HL-60 (cell line): ENCODE measurements at regions not wholly inside any gene's neighbourhood (a gene's known extent, or its start where the extent isn't known, plus 50 kb on each side); places are given as distances from the start of the nearest gene placed in this dataset.

Source experiments
- DNase-seq, 2 experiments: peaks; one replicate each; pipeline ENCODE4 v3.0.0-alpha.2; 2010 to 2020; ENCODE audit warnings: low read depth in 1 of 2, low spot score in 1 of 2
- H3K27ac ChIP-seq: fragments of 250-450 bp; sonication (Bioruptor Pico); replicated peaks from 2 replicates; pipeline ENCODE4 v1.5.1; 2020; ENCODE audit warnings: mild to moderate bottlenecking, moderate library complexity
- H3K27me3 ChIP-seq: fragments of 250-450 bp; sonication (Bioruptor Pico); 2 replicates; pipeline ENCODE4 v1.5.1; 2021; ENCODE audit warnings: mild to moderate bottlenecking, moderate library complexity; ENCODE audit not compliant: insufficient read depth, poor library complexity, severe bottlenecking
- H3K4me3 ChIP-seq: replicated peaks from 2 replicates; pipeline ENCODE4 v1.5.1; 2011; ENCODE audit warnings: mild to moderate bottlenecking, control low read depth, low read length; ENCODE audit not compliant: insufficient read depth
- GABPA ChIP-seq: IDR thresholded peaks from 2 replicates; pipeline ENCODE4 v1.6.1; 2012; ENCODE audit warnings: low read depth
- POLR2AphosphoS5 ChIP-seq: IDR thresholded peaks from 2 replicates; pipeline ENCODE4 v1.6.1; 2012; ENCODE audit warnings: low read depth
- SPI1 ChIP-seq: IDR thresholded peaks from 2 replicates; pipeline ENCODE4 v1.6.1; 2012; ENCODE audit warnings: low read depth, mild to moderate bottlenecking, borderline replicate concordance
- TF ChIP-seq, protein P1 (sequence below): IDR thresholded peaks from 2 replicates; pipeline ENCODE4 v1.6.1; 2012; ENCODE audit warnings: low read depth; ENCODE audit not compliant: insufficient replicate concordance
- TF ChIP-seq, protein P2 (sequence below): IDR thresholded peaks from one replicate; pipeline ENCODE4 v1.5.1; 2011; ENCODE audit warnings: low read length, control low read depth, inconsistent platforms; ENCODE audit not compliant: insufficient read depth

DNA sequence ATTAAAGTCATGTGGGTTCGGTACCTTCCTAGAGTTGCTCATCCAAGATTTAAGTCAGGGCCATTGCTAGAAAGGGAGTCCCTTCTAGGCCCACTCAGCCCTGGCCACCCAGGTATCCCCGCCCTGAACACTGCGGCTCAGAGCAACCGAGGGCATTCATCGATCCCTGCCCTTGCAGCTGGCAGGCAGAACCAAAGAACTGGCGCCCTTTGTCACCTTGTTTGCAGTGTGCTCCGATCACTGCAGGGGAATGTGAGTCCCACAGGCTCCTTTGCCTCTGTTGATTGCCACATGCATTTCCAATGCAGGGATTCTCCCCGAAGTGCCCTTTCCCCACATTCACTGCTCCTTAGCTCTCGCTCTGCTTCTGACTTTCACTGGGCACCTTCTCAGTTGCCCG, 108.5 kb downstream of the CMPK2 start:
- no peak for DNase-seq
- Histone ChIP-seq H3K27ac (no peak overlapping the region), H3K27me3 (peaks cover 11% of the 10 kb centered on the region), H3K4me3 (no peak overlapping the region)
- no peak for TF ChIP-seq GABPA
- TF ChIP-seq POLR2AphosphoS5 = no peak
- no peak for TF ChIP-seq SPI1
- TF ChIP-seq, protein P1, sequence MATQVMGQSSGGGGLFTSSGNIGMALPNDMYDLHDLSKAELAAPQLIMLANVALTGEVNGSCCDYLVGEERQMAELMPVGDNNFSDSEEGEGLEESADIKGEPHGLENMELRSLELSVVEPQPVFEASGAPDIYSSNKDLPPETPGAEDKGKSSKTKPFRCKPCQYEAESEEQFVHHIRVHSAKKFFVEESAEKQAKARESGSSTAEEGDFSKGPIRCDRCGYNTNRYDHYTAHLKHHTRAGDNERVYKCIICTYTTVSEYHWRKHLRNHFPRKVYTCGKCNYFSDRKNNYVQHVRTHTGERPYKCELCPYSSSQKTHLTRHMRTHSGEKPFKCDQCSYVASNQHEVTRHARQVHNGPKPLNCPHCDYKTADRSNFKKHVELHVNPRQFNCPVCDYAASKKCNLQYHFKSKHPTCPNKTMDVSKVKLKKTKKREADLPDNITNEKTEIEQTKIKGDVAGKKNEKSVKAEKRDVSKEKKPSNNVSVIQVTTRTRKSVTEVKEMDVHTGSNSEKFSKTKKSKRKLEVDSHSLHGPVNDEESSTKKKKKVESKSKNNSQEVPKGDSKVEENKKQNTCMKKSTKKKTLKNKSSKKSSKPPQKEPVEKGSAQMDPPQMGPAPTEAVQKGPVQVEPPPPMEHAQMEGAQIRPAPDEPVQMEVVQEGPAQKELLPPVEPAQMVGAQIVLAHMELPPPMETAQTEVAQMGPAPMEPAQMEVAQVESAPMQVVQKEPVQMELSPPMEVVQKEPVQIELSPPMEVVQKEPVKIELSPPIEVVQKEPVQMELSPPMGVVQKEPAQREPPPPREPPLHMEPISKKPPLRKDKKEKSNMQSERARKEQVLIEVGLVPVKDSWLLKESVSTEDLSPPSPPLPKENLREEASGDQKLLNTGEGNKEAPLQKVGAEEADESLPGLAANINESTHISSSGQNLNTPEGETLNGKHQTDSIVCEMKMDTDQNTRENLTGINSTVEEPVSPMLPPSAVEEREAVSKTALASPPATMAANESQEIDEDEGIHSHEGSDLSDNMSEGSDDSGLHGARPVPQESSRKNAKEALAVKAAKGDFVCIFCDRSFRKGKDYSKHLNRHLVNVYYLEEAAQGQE = no peak
- TF ChIP-seq, protein P2, sequence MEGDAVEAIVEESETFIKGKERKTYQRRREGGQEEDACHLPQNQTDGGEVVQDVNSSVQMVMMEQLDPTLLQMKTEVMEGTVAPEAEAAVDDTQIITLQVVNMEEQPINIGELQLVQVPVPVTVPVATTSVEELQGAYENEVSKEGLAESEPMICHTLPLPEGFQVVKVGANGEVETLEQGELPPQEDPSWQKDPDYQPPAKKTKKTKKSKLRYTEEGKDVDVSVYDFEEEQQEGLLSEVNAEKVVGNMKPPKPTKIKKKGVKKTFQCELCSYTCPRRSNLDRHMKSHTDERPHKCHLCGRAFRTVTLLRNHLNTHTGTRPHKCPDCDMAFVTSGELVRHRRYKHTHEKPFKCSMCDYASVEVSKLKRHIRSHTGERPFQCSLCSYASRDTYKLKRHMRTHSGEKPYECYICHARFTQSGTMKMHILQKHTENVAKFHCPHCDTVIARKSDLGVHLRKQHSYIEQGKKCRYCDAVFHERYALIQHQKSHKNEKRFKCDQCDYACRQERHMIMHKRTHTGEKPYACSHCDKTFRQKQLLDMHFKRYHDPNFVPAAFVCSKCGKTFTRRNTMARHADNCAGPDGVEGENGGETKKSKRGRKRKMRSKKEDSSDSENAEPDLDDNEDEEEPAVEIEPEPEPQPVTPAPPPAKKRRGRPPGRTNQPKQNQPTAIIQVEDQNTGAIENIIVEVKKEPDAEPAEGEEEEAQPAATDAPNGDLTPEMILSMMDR = no peak

GRCh38 chr2:6759689-6760088, 106.0 kb downstream of the CMPK2 start:
- Histone ChIP-seq H3K4me3 (no peak overlapping the region), H3K27ac (no peak overlapping the region), H3K27me3 (peaks cover 6% of the 10 kb centered on the region)
- no peak for DNase-seq
- no peak for TF ChIP-seq SPI1
- TF ChIP-seq POLR2AphosphoS5 = no peak
- TF ChIP-seq, protein P2 = no peak
- TF ChIP-seq GABPA = no peak
- TF ChIP-seq, protein P1 = no peak

DNA sequence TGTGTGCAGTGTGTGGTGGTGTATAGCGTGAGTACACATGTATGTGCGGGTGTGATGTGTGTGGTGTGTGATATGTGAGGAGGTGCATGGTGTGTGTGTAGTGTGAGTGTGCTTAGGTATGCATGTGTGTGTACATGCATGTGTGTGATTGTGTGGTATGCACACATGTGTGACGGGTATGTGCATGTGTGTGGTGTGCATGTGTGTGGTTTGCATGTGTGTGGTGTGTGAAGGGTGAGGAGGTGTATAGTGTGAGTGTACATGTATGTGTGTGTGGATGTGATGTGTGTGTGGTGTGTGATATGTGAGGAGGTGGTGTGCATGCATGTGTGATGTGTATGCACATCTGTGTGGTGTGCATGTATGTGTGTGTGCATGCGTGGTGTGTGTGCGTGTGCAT, 105.6 kb downstream of the CMPK2 start:
- Histone ChIP-seq H3K27ac (no peak overlapping the region), H3K4me3 (no peak overlapping the region), H3K27me3 (peaks cover 4% of the 10 kb centered on the region)
- no peak for TF ChIP-seq SPI1
- TF ChIP-seq GABPA = no peak
- TF ChIP-seq, protein P1 = no peak
- TF ChIP-seq, protein P2 = no peak
- DNase-seq = no peak
